ENCODE measurements at regions not wholly inside any gene's neighbourhood (a gene's known extent, or its start where the extent isn't known, plus 50 kb on each side); places are given as distances from the start of the nearest gene placed in this dataset.

DNA sequence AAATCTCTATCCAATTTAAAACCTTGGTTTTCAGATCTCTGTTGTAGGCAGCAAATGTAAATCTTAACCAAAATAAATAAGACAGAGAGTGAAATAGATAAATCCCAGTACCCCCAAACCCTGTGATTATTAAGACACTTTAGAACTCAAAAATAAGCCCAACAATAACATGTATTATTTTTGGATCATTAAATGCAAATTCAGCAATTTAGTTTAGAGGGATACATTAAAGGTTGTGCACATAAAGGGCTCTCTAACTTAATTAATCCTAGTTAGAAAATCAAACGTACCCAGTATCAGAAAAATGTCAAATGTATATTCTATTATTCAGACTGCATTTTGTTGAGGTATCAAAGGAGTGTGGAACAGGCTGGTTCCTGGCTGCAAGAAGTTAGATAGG, 416.8 kb downstream of the SLC16A7 start:
- Mint-ChIP-seq H3K36me3 (ENCODE audit: low read depth) (no peaks in the 10 kb centered on the region), H3K9me3 (no peaks in the 10 kb centered on the region)

GRCh38 chr12:60014436-60014835, 418.6 kb downstream of the SLC16A7 start:
- CTCF ChIA-PET = no interaction called here
- DNase-seq = no peak
- Mint-ChIP-seq H3K4me1 (ENCODE audit: low read depth) (no peaks in the 10 kb centered on the region), H3K27ac (no peak overlapping the region), H3K9me3 (no peaks in the 10 kb centered on the region), H3K27me3 (ENCODE audit: low read depth) (no peaks in the 10 kb centered on the region), H3K4me3 (no peak overlapping the region), H3K36me3 (ENCODE audit: low read depth) (no peaks in the 10 kb centered on the region)
- intact Hi-C loops (cut with micrococcal nuclease) = no loop called here

More for the DNA sequence above, 416.8 kb downstream of the SLC16A7 start:
- Mint-ChIP-seq H3K4me3 (no peak overlapping the region), H3K27ac (no peak overlapping the region), H3K27me3 (ENCODE audit: low read depth) (no peaks in the 10 kb centered on the region), H3K4me1 (ENCODE audit: low read depth) (no peaks in the 10 kb centered on the region)
- CTCF ChIA-PET = no interaction called here
- no peak for DNase-seq
- intact Hi-C loops (cut with micrococcal nuclease) = no loop called here

GRCh38 chr12:60020068-60020467, 424.2 kb downstream of the SLC16A7 start:
- Mint-ChIP-seq H3K36me3 (ENCODE audit: low read depth) (no peaks in the 10 kb centered on the region), H3K9me3 (no peaks in the 10 kb centered on the region), H3K27ac (no peak overlapping the region), H3K4me3 (no peak overlapping the region), H3K27me3 (ENCODE audit: low read depth) (no peaks in the 10 kb centered on the region), H3K4me1 (ENCODE audit: low read depth) (no peaks in the 10 kb centered on the region)
- intact Hi-C loops (cut with micrococcal nuclease) = no loop called here
- no peak for DNase-seq
- CTCF ChIA-PET = no interaction called here

- CTCF ChIA-PET = no interaction called here
- intact Hi-C loops (cut with micrococcal nuclease) = no loop called here
- Mint-ChIP-seq H3K9me3 (no peaks in the 10 kb centered on the region), H3K27ac (no peak overlapping the region), H3K27me3 (ENCODE audit: low read depth) (no peaks in the 10 kb centered on the region), H3K36me3 (ENCODE audit: low read depth) (no peaks in the 10 kb centered on the region), H3K4me3 (no peak overlapping the region), H3K4me1 (ENCODE audit: low read depth) (no peaks in the 10 kb centered on the region)
- DNase-seq = no peak
Measured at GRCh38 chr12:60021235-60021634, 425.4 kb downstream of the SLC16A7 start.

DNA sequence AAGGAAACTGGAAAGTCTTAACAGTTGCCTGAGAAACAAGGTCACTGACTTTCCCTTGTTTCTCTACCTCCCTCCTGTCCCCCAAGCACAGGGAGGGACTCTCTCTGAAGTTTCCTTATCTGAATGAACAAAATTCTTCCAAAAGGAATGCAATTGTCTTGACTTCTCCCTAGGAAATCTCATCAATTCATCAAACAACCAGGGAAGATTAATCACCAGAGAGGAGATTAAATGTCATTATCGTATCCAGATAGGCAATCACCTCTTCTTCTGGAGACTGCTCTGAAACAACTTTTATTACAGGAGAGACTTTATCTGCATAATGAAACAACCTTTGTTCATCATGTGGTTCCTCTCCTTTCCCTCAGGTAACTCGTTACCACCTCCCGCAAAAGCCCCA, 431.4 kb downstream of the SLC16A7 start:
- Mint-ChIP-seq H3K4me1 (ENCODE audit: low read depth) (no peaks in the 10 kb centered on the region), H3K27me3 (ENCODE audit: low read depth) (no peaks in the 10 kb centered on the region), H3K9me3 (peaks cover 1% of the 10 kb centered on the region), H3K4me3 (no peak overlapping the region), H3K36me3 (ENCODE audit: low read depth) (no peaks in the 10 kb centered on the region), H3K27ac (no peak overlapping the region)
- no peak for DNase-seq
- CTCF ChIA-PET = no interaction called here
- intact Hi-C loops (cut with micrococcal nuclease) = no loop called here

DNA sequence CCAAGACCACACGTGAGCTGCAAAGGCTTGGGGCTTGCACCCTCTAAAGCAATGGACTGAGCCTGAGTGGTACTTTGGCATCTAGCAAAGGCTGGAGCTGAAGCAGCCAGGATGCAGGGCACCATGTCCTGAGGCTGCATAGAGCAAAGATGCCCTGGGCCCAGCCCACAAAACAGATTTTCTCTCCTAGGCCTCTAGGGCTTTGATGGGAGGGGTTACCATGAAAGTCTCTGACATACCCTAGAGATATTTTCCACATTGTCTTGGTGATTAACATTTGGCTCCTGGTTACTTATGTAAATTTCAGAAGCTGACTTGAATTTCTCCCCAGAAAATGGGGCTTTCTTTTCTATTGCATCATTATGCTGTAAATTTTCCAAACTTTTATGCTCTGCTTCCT, 438.3 kb downstream of the SLC16A7 start:
- DNase-seq = no peak
- intact Hi-C loops (cut with micrococcal nuclease) = no loop called here
- CTCF ChIA-PET = no interaction called here
- Mint-ChIP-seq H3K4me1 (ENCODE audit: low read depth) (no peaks in the 10 kb centered on the region), H3K27ac (no peak overlapping the region), H3K36me3 (ENCODE audit: low read depth) (no peaks in the 10 kb centered on the region), H3K27me3 (ENCODE audit: low read depth) (no peaks in the 10 kb centered on the region), H3K9me3 (peaks cover 10% of the 10 kb centered on the region), H3K4me3 (no peak overlapping the region)

DNA sequence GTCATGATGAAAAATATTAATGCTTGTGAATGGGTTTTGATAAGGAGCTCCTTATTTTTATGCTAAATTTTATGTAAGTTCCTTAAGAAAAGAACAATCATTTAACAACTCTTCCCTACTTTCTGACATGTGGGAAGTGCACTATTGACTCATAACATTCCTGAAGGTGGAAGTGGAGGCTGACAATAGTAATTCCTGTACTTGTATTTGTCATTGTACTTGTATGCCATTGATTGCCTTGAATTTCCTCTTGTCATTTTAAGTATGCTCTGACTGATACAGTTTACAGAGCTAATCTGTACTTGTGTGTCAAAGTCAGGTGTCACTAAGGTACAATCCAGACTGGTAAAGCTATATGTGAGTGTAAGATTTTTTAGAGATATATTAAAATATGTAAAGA, 440.0 kb downstream of the SLC16A7 start:
- H3K36me3 Mint-ChIP-seq (ENCODE audit: low read depth) = no peaks in the 10 kb centered on the region
- no peak for DNase-seq
- CTCF ChIA-PET = no interaction called here
- no peak overlapping the region for H3K27ac Mint-ChIP-seq
- no peaks in the 10 kb centered on the region for H3K4me1 Mint-ChIP-seq (ENCODE audit: low read depth)
- H3K9me3 Mint-ChIP-seq = peaks cover 10% of the 10 kb centered on the region
- intact Hi-C loops (cut with micrococcal nuclease) = loop anchor here (5.0 kb wide), 1 partner anchor 1156 kb away; no protein-coding TSS in a partner anchor
- H3K27me3 Mint-ChIP-seq (ENCODE audit: low read depth) = no peaks in the 10 kb centered on the region
- no peak overlapping the region for H3K4me3 Mint-ChIP-seq

- CTCF ChIA-PET = interaction anchor here (0.7 kb wide), 2 partner anchors 425 to 1795 kb away, joined by 3 read pairs; no protein-coding TSS in a partner anchor
- Mint-ChIP-seq H3K9me3 (peaks cover 5% of the 10 kb centered on the region), H3K4me1 (ENCODE audit: low read depth) (no peaks in the 10 kb centered on the region), H3K4me3 (no peak overlapping the region), H3K36me3 (ENCODE audit: low read depth) (no peaks in the 10 kb centered on the region), H3K27ac (no peak overlapping the region), H3K27me3 (ENCODE audit: low read depth) (no peaks in the 10 kb centered on the region)
- intact Hi-C loops (cut with micrococcal nuclease) = no loop called here
- no peak for DNase-seq
Measured at GRCh38 chr12:60042835-60043234, 447.0 kb downstream of the SLC16A7 start.

DNA sequence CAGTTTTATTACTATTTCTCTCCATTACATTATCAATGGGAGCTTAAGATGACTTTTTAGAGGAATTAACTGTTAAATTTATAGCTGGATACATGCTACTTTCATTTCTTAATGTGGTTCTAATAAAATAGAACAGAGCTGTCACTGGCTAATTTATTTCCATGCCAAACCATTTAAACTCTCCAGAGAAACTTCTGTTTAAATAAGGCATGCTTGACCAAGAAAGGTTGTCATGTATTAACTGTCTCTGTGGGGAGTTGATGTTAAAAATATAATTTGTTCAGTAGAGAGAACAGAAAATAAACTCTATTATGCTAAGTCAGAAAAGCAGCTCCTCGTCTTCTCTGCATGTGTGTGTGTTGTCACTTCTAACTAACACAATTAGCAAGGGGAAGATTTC, 447.4 kb downstream of the SLC16A7 start:
- no peak overlapping the region for H3K4me3 Mint-ChIP-seq
- H3K9me3 Mint-ChIP-seq = peaks cover 5% of the 10 kb centered on the region
- no peaks in the 10 kb centered on the region for H3K36me3 Mint-ChIP-seq (ENCODE audit: low read depth)
- no peaks in the 10 kb centered on the region for H3K27me3 Mint-ChIP-seq (ENCODE audit: low read depth)
- intact Hi-C loops (cut with micrococcal nuclease) = no loop called here
- CTCF ChIA-PET = interaction anchor here (0.7 kb wide), 2 partner anchors 425 to 1795 kb away, joined by 3 read pairs; no protein-coding TSS in a partner anchor
- H3K4me1 Mint-ChIP-seq (ENCODE audit: low read depth) = no peaks in the 10 kb centered on the region
- H3K27ac Mint-ChIP-seq = no peak overlapping the region
- no peak for DNase-seq

DNA sequence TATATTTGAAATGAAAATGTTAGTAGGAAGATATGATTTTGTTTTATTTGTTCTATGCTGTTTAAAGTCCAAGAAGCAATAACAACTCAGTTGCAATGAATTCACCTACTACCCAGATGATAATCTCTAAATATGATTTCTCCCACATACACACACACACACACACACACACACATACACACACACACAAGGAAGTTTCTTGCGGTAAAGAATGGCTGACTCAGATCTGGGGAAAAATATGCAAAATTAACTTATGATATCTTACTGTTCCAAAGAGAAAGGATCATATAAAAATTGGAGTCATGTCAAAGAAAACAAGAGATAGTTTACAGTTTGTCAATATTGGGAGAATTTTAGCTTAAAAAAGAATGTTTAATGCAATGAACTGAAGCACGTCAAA, 456.7 kb downstream of the SLC16A7 start:
- no peak for DNase-seq
- Mint-ChIP-seq H3K27ac (no peak overlapping the region), H3K9me3 (peaks cover 3% of the 10 kb centered on the region), H3K27me3 (ENCODE audit: low read depth) (no peaks in the 10 kb centered on the region), H3K36me3 (ENCODE audit: low read depth) (no peaks in the 10 kb centered on the region), H3K4me1 (ENCODE audit: low read depth) (no peaks in the 10 kb centered on the region), H3K4me3 (no peak overlapping the region)
- CTCF ChIA-PET = no interaction called here
- intact Hi-C loops (cut with micrococcal nuclease) = no loop called here

- Mint-ChIP-seq H3K4me3 (no peak overlapping the region), H3K27ac (no peak overlapping the region), H3K27me3 (ENCODE audit: low read depth) (no peaks in the 10 kb centered on the region), H3K9me3 (peaks cover 9% of the 10 kb centered on the region), H3K36me3 (ENCODE audit: low read depth) (no peaks in the 10 kb centered on the region), H3K4me1 (ENCODE audit: low read depth) (no peaks in the 10 kb centered on the region)
- CTCF ChIA-PET = no interaction called here
- no peak for DNase-seq
- intact Hi-C loops (cut with micrococcal nuclease) = no loop called here
Measured at GRCh38 chr12:60059180-60059579, 463.4 kb downstream of the SLC16A7 start.

DNA sequence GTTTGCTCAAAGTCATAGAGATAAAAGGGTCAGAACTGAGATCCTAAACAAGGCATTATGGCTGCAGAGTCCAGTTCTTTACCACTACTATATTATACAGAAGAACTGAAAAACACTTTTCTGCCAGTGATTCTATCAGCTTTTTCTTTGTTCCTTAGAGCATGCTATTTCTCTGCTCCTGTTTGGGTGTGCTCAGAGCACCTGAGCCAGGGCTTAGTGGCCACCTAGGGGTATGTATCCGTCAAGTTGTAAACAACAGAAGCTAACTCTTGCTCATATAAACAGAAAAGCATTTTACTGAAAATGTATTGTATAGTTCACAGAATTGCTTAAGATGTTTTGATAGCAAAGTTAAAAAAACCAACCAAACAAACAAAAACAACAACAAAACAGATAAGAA, 470.8 kb downstream of the SLC16A7 start:
- no peak for DNase-seq
- Mint-ChIP-seq H3K4me3 (no peak overlapping the region), H3K4me1 (ENCODE audit: low read depth) (no peaks in the 10 kb centered on the region)

GRCh38 chr12:60070552-60070951, 474.7 kb downstream of the SLC16A7 start:
- Mint-ChIP-seq H3K9me3 (no peaks in the 10 kb centered on the region), H3K27me3 (ENCODE audit: low read depth) (no peaks in the 10 kb centered on the region), H3K36me3 (ENCODE audit: low read depth) (no peaks in the 10 kb centered on the region), H3K4me3 (no peak overlapping the region), H3K4me1 (ENCODE audit: low read depth) (no peaks in the 10 kb centered on the region), H3K27ac (no peak overlapping the region)
- DNase-seq = no peak
- intact Hi-C loops (cut with micrococcal nuclease) = no loop called here
- CTCF ChIA-PET = no interaction called here

More for the DNA sequence above, 470.8 kb downstream of the SLC16A7 start:
- H3K36me3 Mint-ChIP-seq (ENCODE audit: low read depth) = no peaks in the 10 kb centered on the region
- H3K27me3 Mint-ChIP-seq (ENCODE audit: low read depth) = no peaks in the 10 kb centered on the region
- H3K9me3 Mint-ChIP-seq = no peaks in the 10 kb centered on the region
- intact Hi-C loops (cut with micrococcal nuclease) = no loop called here
- CTCF ChIA-PET = no interaction called here
- H3K27ac Mint-ChIP-seq = no peak overlapping the region

GRCh38 chr12:60071759-60072191, 475.9 kb downstream of the SLC16A7 start:
- CTCF ChIA-PET = no interaction called here
- Mint-ChIP-seq H3K9me3 (no peaks in the 10 kb centered on the region), H3K27me3 (ENCODE audit: low read depth) (no peaks in the 10 kb centered on the region), H3K4me3 (no peak overlapping the region), H3K4me1 (ENCODE audit: low read depth) (no peaks in the 10 kb centered on the region), H3K27ac (no peak overlapping the region), H3K36me3 (ENCODE audit: low read depth) (no peaks in the 10 kb centered on the region)
- intact Hi-C loops (cut with micrococcal nuclease) = no loop called here
- no peak for DNase-seq
